ENCODE measurements at regions not wholly inside any gene's neighbourhood (a gene's known extent, or its start where the extent isn't known, plus 50 kb on each side); places are given as distances from the start of the nearest gene placed in this dataset.

DNA sequence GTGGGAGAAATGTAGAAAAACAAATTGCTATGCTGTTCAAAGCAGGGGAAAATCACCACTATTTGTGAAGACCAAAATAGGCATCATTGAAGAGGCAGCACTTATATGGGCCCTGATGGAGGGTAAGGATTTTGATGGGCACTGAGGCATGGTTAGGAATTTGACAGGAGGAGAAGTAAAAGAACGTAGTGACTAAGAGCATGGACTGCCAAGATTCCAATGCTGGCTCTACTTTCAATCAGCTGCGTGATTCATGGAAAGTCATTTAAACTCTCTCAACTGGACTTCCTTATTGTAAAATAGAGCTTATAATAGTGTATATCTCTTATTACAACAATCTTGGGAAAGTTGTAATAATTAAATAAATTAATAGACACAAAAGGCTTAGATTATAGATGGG lies 267.7 kb upstream of the G2E3 start:
- TF ChIP-seq POLR2AphosphoS5 (IDR thresholded peaks at IDR 0.05; ENCODE audit: low read depth) (no peak), EZH2phosphoT487 (IDR thresholded peaks at IDR 0.05; ENCODE audit: unreplicated experiment) (no peak), EZH2 (IDR thresholded peaks at IDR 0.05; ENCODE audit: low read depth, unreplicated experiment) (no peak), REST (IDR thresholded peaks at IDR 0.05; ENCODE audit: unreplicated experiment) (no peak), CREB1 (CRISPR knock-in tag; IDR thresholded peaks at IDR 0.05; ENCODE audit: low read depth) (no peak), ZNF331 (CRISPR knock-in tag; IDR thresholded peaks at IDR 0.05; ENCODE audit: low read depth) (no peak), JUNB (IDR thresholded peaks at IDR 0.05; ENCODE audit: unreplicated experiment) (no peak), STAT1 (IDR thresholded peaks at IDR 0.05; ENCODE audit: unreplicated experiment) (no peak)
- TF ChIP-seq, protein P1, sequence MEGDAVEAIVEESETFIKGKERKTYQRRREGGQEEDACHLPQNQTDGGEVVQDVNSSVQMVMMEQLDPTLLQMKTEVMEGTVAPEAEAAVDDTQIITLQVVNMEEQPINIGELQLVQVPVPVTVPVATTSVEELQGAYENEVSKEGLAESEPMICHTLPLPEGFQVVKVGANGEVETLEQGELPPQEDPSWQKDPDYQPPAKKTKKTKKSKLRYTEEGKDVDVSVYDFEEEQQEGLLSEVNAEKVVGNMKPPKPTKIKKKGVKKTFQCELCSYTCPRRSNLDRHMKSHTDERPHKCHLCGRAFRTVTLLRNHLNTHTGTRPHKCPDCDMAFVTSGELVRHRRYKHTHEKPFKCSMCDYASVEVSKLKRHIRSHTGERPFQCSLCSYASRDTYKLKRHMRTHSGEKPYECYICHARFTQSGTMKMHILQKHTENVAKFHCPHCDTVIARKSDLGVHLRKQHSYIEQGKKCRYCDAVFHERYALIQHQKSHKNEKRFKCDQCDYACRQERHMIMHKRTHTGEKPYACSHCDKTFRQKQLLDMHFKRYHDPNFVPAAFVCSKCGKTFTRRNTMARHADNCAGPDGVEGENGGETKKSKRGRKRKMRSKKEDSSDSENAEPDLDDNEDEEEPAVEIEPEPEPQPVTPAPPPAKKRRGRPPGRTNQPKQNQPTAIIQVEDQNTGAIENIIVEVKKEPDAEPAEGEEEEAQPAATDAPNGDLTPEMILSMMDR (conservative IDR thresholded peaks at IDR 0.05; ENCODE audit: low read depth in 2 of 2) = no peak

All from GM23338 (cell line).